A673 (cell line): ENCODE measurements at regions not wholly inside any gene's neighbourhood (a gene's known extent, or its start where the extent isn't known, plus 50 kb on each side); places are given as distances from the start of the nearest gene placed in this dataset.

Experiments used
- CTCF ChIP-seq: fragments of 300-800, 200-600 bp; sonication (generic); conservative IDR thresholded peaks from 2 replicates; pipeline ENCODE4 v1.5.1; 2017; ENCODE audit warnings: low read depth, mild to moderate bottlenecking, antibody characterized with exemption, low read length, moderate library complexity, mixed read lengths
- EZH2 ChIP-seq: fragments of 200-600 bp; sonication (generic); IDR thresholded peaks from 2 replicates; pipeline ENCODE4 v1.6.1; 2017; ENCODE audit warnings: borderline replicate concordance, low read depth, mild to moderate bottlenecking, mixed read lengths, antibody characterized with exemption, low read length; ENCODE audit not compliant: poor library complexity, severe bottlenecking

GRCh38 chr12:24488091-24488596 is 460.8 kb downstream of the BCAT1 start:
- TF ChIP-seq CTCF = no peak
- no peak for TF ChIP-seq EZH2
